GM12873 (cell line): ENCODE measurements at regions not wholly inside any gene's neighbourhood (a gene's known extent, or its start where the extent isn't known, plus 50 kb on each side); places are given as distances from the start of the nearest gene placed in this dataset.

Source experiments
- CTCF ChIP-seq: IDR thresholded peaks from 2 replicates; pipeline ENCODE4 v1.5.1; 2012; ENCODE audit warnings: low read depth, mild to moderate bottlenecking, moderate library complexity, low read length, control low read depth; ENCODE audit not compliant: insufficient read depth; ENCODE audit errors: missing control alignments

- TF ChIP-seq CTCF, result no peak
Observed at GRCh38 chr9:113669522-113670115, 206.1 kb downstream of the RGS3 start.

GRCh38 chr9:113673726-113674125 lies 202.4 kb upstream of the ZNF618 start:
- TF ChIP-seq CTCF, result no peak

GRCh38 chr9:113674436-113674835 lies 201.7 kb upstream of the ZNF618 start:
- TF ChIP-seq CTCF, result no peak

GRCh38 chr9:113675475-113675941 lies 200.6 kb upstream of the ZNF618 start:
- TF ChIP-seq CTCF, result no peak

GRCh38 chr9:113677057-113677456 lies 199.1 kb upstream of the ZNF618 start:
- no peak for TF ChIP-seq CTCF

GRCh38 chr9:113677569-113677968 lies 198.5 kb upstream of the ZNF618 start:
- TF ChIP-seq CTCF, result no peak

- no peak for TF ChIP-seq CTCF
Observed at GRCh38 chr9:113678119-113678858, 197.8 kb upstream of the ZNF618 start.
